Hematopoietic multipotent progenitor cell treated with erythropoietin and hydrocortisone succinate and interleukin-3 and kit ligand, for 15 days (in vitro differentiated cells): ENCODE measurements at regions not wholly inside any gene's neighbourhood (a gene's known extent, or its start where the extent isn't known, plus 50 kb on each side); places are given as distances from the start of the nearest gene placed in this dataset.
"Not testable (repeated sequence)": the region's sequence is repeated elsewhere in the genome, so short reads cannot be mapped to it uniquely, and the experiment has no call there.

Source experiments
- DNase-seq: peaks from one replicate; pipeline ENCODE4 v3.0.0-alpha.2; 2015; ENCODE audit warnings: low spot score

- DNase-seq = no peak
Measured at GRCh38 chr12:88833641-88834116, 253.4 kb upstream of the KITLG start.

- DNase-seq = not testable (repeated sequence)
Measured at GRCh38 chr12:88828537-88828936, 248.3 kb upstream of the KITLG start.

- no peak for DNase-seq
Measured at GRCh38 chr12:88820012-88820411, 239.7 kb upstream of the KITLG start.

GRCh38 chr12:88816201-88816600, 235.9 kb upstream of the KITLG start:
- DNase-seq = no peak

- no peak for DNase-seq
Measured at GRCh38 chr12:88814779-88815178, 234.5 kb upstream of the KITLG start.

GRCh38 chr12:88812610-88813009, 232.3 kb upstream of the KITLG start:
- DNase-seq = no peak

- no peak for DNase-seq
Measured at GRCh38 chr12:88810806-88811205, 230.5 kb upstream of the KITLG start.

GRCh38 chr12:88809841-88810240, 229.6 kb upstream of the KITLG start:
- DNase-seq = not testable (repeated sequence)

GRCh38 chr12:88805692-88806091, 225.4 kb upstream of the KITLG start:
- no peak for DNase-seq

- no peak for DNase-seq
Measured at GRCh38 chr12:88805286-88805685, 225.0 kb upstream of the KITLG start.

GRCh38 chr12:88802096-88802706, 221.9 kb upstream of the KITLG start:
- DNase-seq = no peak

- DNase-seq = no peak
Measured at GRCh38 chr12:88801227-88802095, 221.2 kb upstream of the KITLG start.

GRCh38 chr12:88793096-88793495, 212.8 kb upstream of the KITLG start:
- no peak for DNase-seq

- no peak for DNase-seq
Measured at GRCh38 chr12:88790231-88790630, 210.0 kb upstream of the KITLG start.

- no peak for DNase-seq
Measured at GRCh38 chr12:88784166-88784565, 203.9 kb upstream of the KITLG start.

GRCh38 chr12:88782351-88782750, 202.1 kb upstream of the KITLG start:
- DNase-seq = no peak

- no peak for DNase-seq
Measured at GRCh38 chr12:88781909-88782308, 201.6 kb upstream of the KITLG start.

- DNase-seq = no peak
Measured at GRCh38 chr12:88778064-88778463, 197.8 kb upstream of the KITLG start.

- no peak for DNase-seq
Measured at GRCh38 chr12:88775742-88776151, 195.5 kb upstream of the KITLG start.

- no peak for DNase-seq
Measured at GRCh38 chr12:88767699-88768098, 187.4 kb upstream of the KITLG start.

GRCh38 chr12:88764781-88765480, 184.7 kb upstream of the KITLG start:
- no peak for DNase-seq

- no peak for DNase-seq
Measured at GRCh38 chr12:88763536-88764100, 183.3 kb upstream of the KITLG start.
